BJ (cell line): ENCODE measurements at regions not wholly inside any gene's neighbourhood (a gene's known extent, or its start where the extent isn't known, plus 50 kb on each side); places are given as distances from the start of the nearest gene placed in this dataset.
"Not testable (repeated sequence)": the region's sequence is repeated elsewhere in the genome, so short reads cannot be mapped to it uniquely, and the experiment has no call there.

Experiments
- CTCF ChIA-PET: fragments of 350-600 bp; formaldehyde crosslinking; extraction: SDS; loops from one replicate; lab custom pipeline; 2021; ENCODE audit warnings: antibody characterized with exemption, inconsistent platforms; lab: Yijun Ruan, JAX
- POLR2A ChIA-PET: fragments of 300-600 bp; sonication (Branson Sonifier 250); formaldehyde crosslinking; extraction: SDS; loops from one replicate; lab custom pipeline; 2021; ENCODE audit warnings: antibody characterized with exemption; lab: Charles Lee
- DNase-seq: peaks from one replicate; pipeline ENCODE4 v3.0.0-alpha.2; 2011; ENCODE audit warnings: low read depth
- H3K27me3 ChIP-seq: 2 replicates; pipeline ENCODE4 v1.6.0; 2011; ENCODE audit warnings: low read length; ENCODE audit not compliant: control insufficient read depth, insufficient read depth
- H3K36me3 ChIP-seq: 2 replicates; pipeline ENCODE4 v1.5.1; 2011; ENCODE audit warnings: low read length; ENCODE audit not compliant: control insufficient read depth, insufficient read depth
- H3K4me3 ChIP-seq: 2 replicates; pipeline ENCODE4 v1.5.1; 2011; ENCODE audit warnings: low read depth, mild to moderate bottlenecking, control low read depth, low read length
- CTCF ChIP-seq: IDR thresholded peaks from 2 replicates; pipeline ENCODE4 v1.5.1; 2011; ENCODE audit warnings: low read depth, mild to moderate bottlenecking, control low read depth, inconsistent platforms, low read length, moderate library complexity; ENCODE audit not compliant: insufficient read depth

GRCh38 chrX:13188731-13189309 lies 131.0 kb downstream of the ATXN3L start:
- no peak for TF ChIP-seq CTCF
- no peak for DNase-seq
- no peaks in the 10 kb centered on the region for H3K27me3 ChIP-seq
- no peaks in the 10 kb centered on the region for H3K36me3 ChIP-seq
- H3K4me3 ChIP-seq: no peak overlapping the region
- ChIA-PET POLR2A (no interaction called here), CTCF (no interaction called here)

GRCh38 chrX:13186643-13187042 lies 133.2 kb downstream of the ATXN3L start:
- POLR2A ChIA-PET, DNase-seq, H3K4me3 ChIP-seq, CTCF ChIA-PET, H3K36me3 ChIP-seq, H3K27me3 ChIP-seq: not testable (repeated sequence)

- ChIA-PET POLR2A (no interaction called here), CTCF (no interaction called here)
- Histone ChIP-seq H3K27me3 (no peaks in the 10 kb centered on the region), H3K36me3 (no peaks in the 10 kb centered on the region), H3K4me3 (no peak overlapping the region)
- no peak for DNase-seq
- no peak for TF ChIP-seq CTCF
Observed at GRCh38 chrX:13180807-13181206, 136.4 kb upstream of the FAM9C start.

GRCh38 chrX:13179586-13179985 lies 135.2 kb upstream of the FAM9C start:
- Histone ChIP-seq H3K4me3 (no peak overlapping the region), H3K27me3 (no peaks in the 10 kb centered on the region), H3K36me3 (no peaks in the 10 kb centered on the region)
- ChIA-PET POLR2A (no interaction called here), CTCF (no interaction called here)
- no peak for TF ChIP-seq CTCF
- DNase-seq: no peak

GRCh38 chrX:13179100-13179499 lies 134.7 kb upstream of the FAM9C start:
- no peak for TF ChIP-seq CTCF
- ChIA-PET POLR2A (no interaction called here), CTCF (interaction anchor here (1.6 kb wide), 1 partner anchor 9 kb away, joined by 4 read pairs; no protein-coding TSS in a partner anchor)
- DNase-seq: no peak
- H3K27me3 ChIP-seq: no peaks in the 10 kb centered on the region
- no peak overlapping the region for H3K4me3 ChIP-seq
- no peaks in the 10 kb centered on the region for H3K36me3 ChIP-seq
